ENCODE measurements at regions not wholly inside any gene's neighbourhood (a gene's known extent, or its start where the extent isn't known, plus 50 kb on each side); places are given as distances from the start of the nearest gene placed in this dataset.

GRCh38 chr13:107099661-107100060 lies 531.7 kb upstream of the ARGLU1 start:
- Mint-ChIP-seq H3K27ac (ENCODE audit: unreplicated experiment) (peak overlapping the region; percentile 29), H3K4me3 (ENCODE audit: unreplicated experiment) (no peak overlapping the region), H3K27me3 (ENCODE audit: low read depth, unreplicated experiment) (no peaks in the 10 kb centered on the region), H3K36me3 (ENCODE audit: low read depth, unreplicated experiment) (no peaks in the 10 kb centered on the region), H3K9me3 (ENCODE audit: unreplicated experiment) (no peaks in the 10 kb centered on the region), H3K4me1 (ENCODE audit: low read depth, unreplicated experiment) (peaks cover 20% of the 10 kb centered on the region)
- Histone ChIP-seq H3K79me2 (ENCODE audit: insufficient read depth, low read length) (no peaks in the 10 kb centered on the region), H2AFZ (ENCODE audit: low read depth, low read length) (no peak overlapping the region), H3K4me2 (ENCODE audit: low read length) (peak overlapping the region; percentile 29), H3K4me1 (ENCODE audit: insufficient read depth, low read length) (peaks cover 7% of the 10 kb centered on the region), H3K4me3 (ENCODE audit: insufficient read depth, low read depth, low read length) (no peak overlapping the region), H3K27me3 (ENCODE audit: insufficient read depth, low read length) (no peaks in the 10 kb centered on the region), H4K20me1 (ENCODE audit: insufficient read depth, low read length) (no peaks in the 10 kb centered on the region), H3K9me3 (ENCODE audit: insufficient read depth, low read depth, low read length) (no peaks in the 10 kb centered on the region), H3K27ac (ENCODE audit: low read depth, low read length) (peak overlapping the region; percentile 67), H3K9ac (ENCODE audit: low read length) (no peak overlapping the region), H3K36me3 (ENCODE audit: insufficient read depth, low read length) (no peaks in the 10 kb centered on the region)
- DNase-seq (ENCODE audit: low read depth) (peak; percentile 83), FAIRE-seq (peak; percentile 20)
- no peak for TF ChIP-seq EZH2 (IDR thresholded peaks at IDR 0.05; ENCODE audit: insufficient read depth, low read length)
- no peak for TF ChIP-seq CTCF (IDR thresholded peaks at IDR 0.05; ENCODE audit: insufficient read depth, low read depth, low read length)

GRCh38 chr13:107097916-107098315 lies 530.0 kb upstream of the ARGLU1 start:
- no peak for DNase-seq (ENCODE audit: low read depth)
- Histone ChIP-seq H2AFZ (ENCODE audit: low read depth, low read length) (peak overlapping the region; percentile 48), H3K4me2 (ENCODE audit: low read length) (no peak overlapping the region), H3K79me2 (ENCODE audit: insufficient read depth, low read length) (no peaks in the 10 kb centered on the region), H3K36me3 (ENCODE audit: insufficient read depth, low read length) (no peaks in the 10 kb centered on the region), H3K4me1 (ENCODE audit: insufficient read depth, low read length) (peaks cover 7% of the 10 kb centered on the region), H3K9ac (ENCODE audit: low read length) (no peak overlapping the region), H3K4me3 (ENCODE audit: insufficient read depth, low read depth, low read length) (no peak overlapping the region), H3K27ac (ENCODE audit: low read depth, low read length) (no peak overlapping the region), H3K27me3 (ENCODE audit: insufficient read depth, low read length) (no peaks in the 10 kb centered on the region), H3K9me3 (ENCODE audit: insufficient read depth, low read depth, low read length) (no peaks in the 10 kb centered on the region), H4K20me1 (ENCODE audit: insufficient read depth, low read length) (no peaks in the 10 kb centered on the region)
- H3K36me3 Mint-ChIP-seq (ENCODE audit: low read depth, unreplicated experiment), result no peaks in the 10 kb centered on the region
- no peaks in the 10 kb centered on the region for H3K9me3 Mint-ChIP-seq (ENCODE audit: unreplicated experiment)
- FAIRE-seq, result no peak
- peaks cover 15% of the 10 kb centered on the region for H3K4me1 Mint-ChIP-seq (ENCODE audit: low read depth, unreplicated experiment)
- no peak overlapping the region for H3K27ac Mint-ChIP-seq (ENCODE audit: unreplicated experiment)
- TF ChIP-seq CTCF (IDR thresholded peaks at IDR 0.05; ENCODE audit: insufficient read depth, low read depth, low read length), result no peak
- TF ChIP-seq EZH2 (IDR thresholded peaks at IDR 0.05; ENCODE audit: insufficient read depth, low read length), result no peak
- no peaks in the 10 kb centered on the region for H3K27me3 Mint-ChIP-seq (ENCODE audit: low read depth, unreplicated experiment)
- no peak overlapping the region for H3K4me3 Mint-ChIP-seq (ENCODE audit: unreplicated experiment)

GRCh38 chr13:107095876-107096275 lies 527.9 kb upstream of the ARGLU1 start:
- no peaks in the 10 kb centered on the region for H3K36me3 ChIP-seq (ENCODE audit: insufficient read depth, low read length)
- H3K27me3 ChIP-seq (ENCODE audit: insufficient read depth, low read length), result no peaks in the 10 kb centered on the region
- H3K27ac ChIP-seq (ENCODE audit: low read depth, low read length), result no peak overlapping the region
- TF ChIP-seq CTCF (IDR thresholded peaks at IDR 0.05; ENCODE audit: insufficient read depth, low read depth, low read length) (no peak), EZH2 (IDR thresholded peaks at IDR 0.05; ENCODE audit: insufficient read depth, low read length) (no peak)
- Mint-ChIP-seq H3K36me3 (ENCODE audit: low read depth, unreplicated experiment) (no peaks in the 10 kb centered on the region), H3K27ac (ENCODE audit: unreplicated experiment) (no peak overlapping the region), H3K4me1 (ENCODE audit: low read depth, unreplicated experiment) (peaks cover 12% of the 10 kb centered on the region), H3K9me3 (ENCODE audit: unreplicated experiment) (no peaks in the 10 kb centered on the region), H3K27me3 (ENCODE audit: low read depth, unreplicated experiment) (no peaks in the 10 kb centered on the region), H3K4me3 (ENCODE audit: unreplicated experiment) (no peak overlapping the region)
- no peaks in the 10 kb centered on the region for H3K79me2 ChIP-seq (ENCODE audit: insufficient read depth, low read length)
- no peak overlapping the region for H3K9ac ChIP-seq (ENCODE audit: low read length)
- H3K4me3 ChIP-seq (ENCODE audit: insufficient read depth, low read depth, low read length), result no peak overlapping the region
- no peak overlapping the region for H3K4me2 ChIP-seq (ENCODE audit: low read length)
- H4K20me1 ChIP-seq (ENCODE audit: insufficient read depth, low read length), result no peaks in the 10 kb centered on the region
- peaks cover 7% of the 10 kb centered on the region for H3K4me1 ChIP-seq (ENCODE audit: insufficient read depth, low read length)
- H3K9me3 ChIP-seq (ENCODE audit: insufficient read depth, low read depth, low read length), result no peaks in the 10 kb centered on the region
- H2AFZ ChIP-seq (ENCODE audit: low read depth, low read length), result no peak overlapping the region
- FAIRE-seq (no peak), DNase-seq (ENCODE audit: low read depth) (no peak)

Measured in astrocyte (in vitro differentiated cells and primary cell).